HG03135 (cell line): ENCODE measurements at regions not wholly inside any gene's neighbourhood (a gene's known extent, or its start where the extent isn't known, plus 50 kb on each side); places are given as distances from the start of the nearest gene placed in this dataset.

Source experiments
- ATAC-seq: cut with Tn5 transposase; IDR thresholded peaks from one replicate; pipeline ENCODE4 v1.9.1; 2021; ENCODE audit warnings: mild to moderate bottlenecking, moderate library complexity; ENCODE audit not compliant: unreplicated experiment

DNA sequence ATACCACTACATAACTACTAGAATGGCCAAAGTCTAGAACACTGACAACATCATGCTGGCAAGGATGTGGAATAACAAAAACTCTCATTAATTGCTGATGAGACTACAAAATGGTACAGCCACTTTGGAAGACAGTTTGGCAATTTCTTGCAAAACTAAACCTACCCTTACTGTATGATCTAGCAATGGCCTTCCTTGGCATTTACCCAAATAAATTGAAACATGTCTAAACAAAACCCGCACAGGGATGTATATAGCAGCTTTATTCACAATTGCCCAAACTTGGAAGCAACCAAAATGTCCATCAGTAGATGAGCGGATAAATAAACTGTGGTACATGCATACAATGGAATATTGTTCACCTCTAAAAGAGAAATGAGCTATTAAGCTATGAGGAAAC is 87.9 kb upstream of the SLC24A5 start:
- ATAC-seq, result no peak

DNA sequence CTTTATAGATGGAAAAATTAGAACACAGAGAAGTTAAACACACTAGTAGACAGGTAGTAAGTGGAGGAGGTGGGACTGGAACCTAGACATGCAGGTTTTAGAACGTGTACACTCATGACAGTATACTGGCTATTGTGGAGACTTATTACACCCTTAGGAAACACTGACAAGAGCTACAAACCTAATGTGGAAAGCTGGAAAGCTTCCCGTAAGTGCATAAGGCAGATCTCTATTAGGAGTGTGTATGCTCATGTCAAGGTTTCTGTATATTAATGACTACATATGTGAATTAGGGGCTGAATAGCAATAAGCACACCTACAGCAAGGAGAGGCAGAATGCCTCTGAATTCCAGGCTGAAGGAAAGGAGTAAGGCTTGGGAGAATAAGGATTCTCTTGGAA is 82.6 kb upstream of the SLC24A5 start:
- no peak for ATAC-seq

DNA sequence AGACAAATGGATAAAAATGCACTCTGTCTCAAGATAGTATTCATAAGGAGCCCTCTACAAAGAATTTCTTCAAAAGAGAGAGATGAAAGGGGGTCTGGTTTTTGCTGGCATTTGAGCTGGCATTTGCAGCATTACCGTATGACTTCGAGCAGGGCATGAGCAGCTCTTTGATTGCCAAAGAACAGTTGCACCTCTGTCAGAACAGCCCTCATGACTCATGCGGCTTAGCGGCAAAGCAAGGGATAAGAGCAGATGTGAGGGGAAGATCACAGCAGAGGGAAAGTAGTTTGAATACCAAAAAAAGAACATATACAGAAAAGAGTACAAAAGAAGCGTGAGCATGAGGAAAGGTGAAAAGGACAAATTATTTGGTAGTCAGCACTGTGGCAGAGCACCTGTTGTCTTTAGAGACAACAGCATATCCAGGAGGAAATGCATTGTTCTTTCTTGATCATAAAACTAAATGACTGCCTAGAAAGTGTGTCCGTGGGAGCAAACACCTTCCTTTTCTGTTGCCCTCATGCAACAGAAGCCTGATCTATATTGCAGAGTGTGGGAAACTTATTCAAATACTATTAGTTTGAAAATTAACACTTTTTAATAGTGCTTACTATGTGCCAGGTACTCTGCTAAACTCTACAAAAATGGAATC is 80.5 kb upstream of the SLC24A5 start:
- no peak for ATAC-seq

DNA sequence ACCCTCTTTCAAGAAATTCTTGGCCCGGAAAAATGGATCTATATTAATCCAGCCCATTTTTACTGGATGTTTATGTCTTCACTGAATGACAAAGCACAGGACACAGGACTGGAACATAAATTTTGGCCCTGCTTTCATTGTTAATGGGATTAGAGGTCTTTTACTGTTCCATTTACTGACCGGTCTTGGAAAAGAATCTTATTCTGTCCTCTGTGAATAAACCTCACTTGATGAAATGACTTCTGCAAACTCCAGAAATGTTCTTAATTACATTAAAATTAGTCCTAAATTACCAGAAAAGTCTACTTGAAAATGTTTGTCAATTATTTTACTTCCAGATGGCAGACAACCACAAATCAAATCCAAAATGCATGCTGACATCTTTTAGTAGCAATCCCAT is 79.3 kb upstream of the SLC24A5 start:
- ATAC-seq, result no peak

DNA sequence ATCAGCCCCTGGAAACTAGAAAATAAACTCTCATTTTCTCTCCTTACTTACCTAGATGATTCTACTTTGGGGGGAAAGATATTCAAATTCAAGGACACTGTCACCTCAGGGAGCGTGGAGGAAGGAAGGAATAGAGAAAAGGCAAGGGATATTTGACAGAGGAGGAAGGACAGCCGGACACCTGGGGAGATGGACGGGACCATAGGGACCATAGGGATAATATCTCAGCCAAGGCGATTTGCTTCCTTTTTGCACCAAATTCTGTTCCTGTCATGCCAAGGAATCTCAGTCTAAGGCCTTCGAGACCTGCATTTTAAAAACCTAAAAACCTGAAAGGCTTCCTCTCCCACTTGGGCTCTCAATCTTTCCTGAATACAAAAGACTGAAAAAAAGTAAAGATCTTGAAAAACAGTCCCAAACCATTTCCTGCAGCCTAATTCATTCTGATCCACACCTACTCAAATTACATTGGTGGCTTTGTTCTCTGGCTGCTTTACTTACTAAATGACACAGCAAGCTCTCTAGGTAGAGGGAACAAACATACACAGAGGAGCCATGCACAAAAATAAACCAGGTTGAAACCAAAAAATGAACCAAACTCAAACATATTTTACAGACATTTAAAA is 73.9 kb upstream of the SLC24A5 start:
- ATAC-seq, result no peak

DNA sequence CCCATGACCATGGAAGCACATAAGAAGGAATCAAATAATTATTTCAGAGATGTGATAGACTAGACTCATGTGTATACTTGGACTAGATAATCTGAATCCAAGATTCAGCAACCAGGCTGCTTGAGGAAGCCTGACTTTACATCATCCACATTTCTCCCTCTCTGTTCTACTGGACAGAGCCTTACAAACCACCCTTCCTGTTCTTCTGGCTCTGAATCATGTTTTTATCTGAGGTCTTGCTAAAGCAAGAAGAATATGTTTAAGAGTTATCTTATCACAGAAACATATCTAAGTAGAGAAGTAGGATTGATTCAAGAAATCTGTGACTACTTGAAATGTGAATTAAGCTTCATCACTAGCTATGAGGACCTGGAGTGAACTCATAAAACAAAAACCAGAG is 71.1 kb upstream of the SLC24A5 start:
- no peak for ATAC-seq

DNA sequence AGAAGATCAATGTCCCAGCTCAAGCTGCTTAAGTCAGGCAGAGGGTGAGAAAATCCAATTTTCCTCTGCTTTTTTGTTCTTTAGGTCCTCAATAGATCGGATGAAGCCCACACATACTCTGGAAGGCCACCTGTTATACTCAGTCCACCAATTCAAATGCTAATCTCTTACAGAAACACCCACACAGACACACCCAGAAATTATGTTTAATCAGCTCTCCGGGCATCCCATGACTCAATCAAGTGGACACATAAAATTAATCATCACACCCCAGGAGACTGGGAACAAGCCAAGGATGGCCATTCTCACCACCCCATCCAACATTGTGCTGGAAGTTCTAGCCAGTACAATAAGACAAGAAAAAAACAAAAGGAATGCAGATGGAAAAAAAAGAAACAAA is 67.8 kb upstream of the SLC24A5 start:
- ATAC-seq, result no peak

DNA sequence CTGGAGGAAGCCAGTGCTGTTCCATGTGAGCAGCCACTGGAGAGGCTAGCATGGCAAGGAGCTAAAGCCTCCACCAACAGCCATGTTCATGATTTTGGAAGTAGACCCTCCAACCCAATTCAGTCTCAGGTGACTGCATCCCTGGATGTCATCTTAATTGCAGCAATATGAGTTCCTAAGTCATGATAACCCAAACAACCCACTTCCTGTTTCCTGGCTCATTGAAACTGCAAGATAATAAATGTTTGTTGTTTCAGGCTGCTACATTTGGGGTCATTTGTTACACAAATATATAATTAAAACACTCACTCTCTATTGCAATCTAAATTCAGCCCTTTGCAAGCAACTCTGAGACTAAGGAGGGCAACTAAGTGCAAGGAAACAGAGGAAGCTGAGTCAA is 62.4 kb upstream of the SLC24A5 start:
- ATAC-seq, result no peak

DNA sequence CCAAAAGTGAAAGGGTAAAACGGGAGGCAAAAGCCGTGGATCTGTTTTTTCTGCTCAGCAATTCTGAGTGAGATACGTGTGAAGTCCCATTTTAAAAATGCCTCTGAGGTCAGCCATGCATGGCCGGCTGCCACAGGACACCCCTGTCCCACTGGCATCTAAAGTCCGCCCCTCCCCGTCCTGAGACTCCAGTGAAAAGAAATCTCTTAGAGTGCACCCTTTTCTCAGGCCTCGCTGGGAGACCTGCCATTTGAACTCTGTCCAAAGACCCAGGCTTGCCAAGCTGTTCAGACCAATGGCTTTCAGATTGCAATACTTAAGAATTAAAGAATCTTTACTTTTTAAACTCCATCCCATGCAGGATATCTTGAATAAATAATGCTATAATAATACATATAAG is 61.0 kb upstream of the SLC24A5 start:
- no peak for ATAC-seq

DNA sequence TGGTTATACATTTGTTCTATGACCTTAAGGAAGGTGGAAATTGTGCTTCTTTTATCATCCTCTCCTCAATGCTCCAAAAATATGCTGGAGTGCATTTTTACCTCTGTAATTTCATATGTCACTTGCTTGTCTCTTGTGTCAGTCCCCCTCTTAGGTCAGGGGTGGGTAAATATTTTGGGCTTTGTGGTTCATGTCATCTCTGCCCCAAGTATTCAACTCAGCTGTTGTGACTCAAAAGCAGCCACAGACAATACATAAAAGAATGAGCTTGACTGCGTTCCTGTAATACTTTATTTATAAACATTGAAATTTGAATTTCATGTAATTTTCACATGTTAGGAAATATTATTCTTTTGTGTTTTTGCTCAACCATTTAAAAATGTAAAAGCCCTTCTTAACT is 60.4 kb upstream of the SLC24A5 start:
- no peak for ATAC-seq

DNA sequence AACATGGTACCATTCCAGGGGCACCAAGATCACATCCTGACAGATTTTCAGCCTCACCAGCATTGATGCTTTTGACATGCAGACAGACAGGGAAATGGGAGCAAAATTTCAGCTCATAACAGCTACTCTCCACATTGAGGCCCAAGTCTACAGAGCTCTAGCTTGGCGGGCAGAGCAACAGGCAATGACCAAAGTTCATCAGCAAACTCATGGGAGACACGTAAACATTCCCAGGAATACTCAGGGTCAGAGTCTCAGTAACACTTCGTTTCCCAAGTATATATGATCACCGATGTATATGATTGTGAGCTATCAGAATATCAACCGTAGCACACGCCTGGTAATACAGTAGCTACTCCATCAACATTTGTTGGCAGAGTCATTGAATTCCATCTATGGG is 59.2 kb upstream of the SLC24A5 start:
- no peak for ATAC-seq

DNA sequence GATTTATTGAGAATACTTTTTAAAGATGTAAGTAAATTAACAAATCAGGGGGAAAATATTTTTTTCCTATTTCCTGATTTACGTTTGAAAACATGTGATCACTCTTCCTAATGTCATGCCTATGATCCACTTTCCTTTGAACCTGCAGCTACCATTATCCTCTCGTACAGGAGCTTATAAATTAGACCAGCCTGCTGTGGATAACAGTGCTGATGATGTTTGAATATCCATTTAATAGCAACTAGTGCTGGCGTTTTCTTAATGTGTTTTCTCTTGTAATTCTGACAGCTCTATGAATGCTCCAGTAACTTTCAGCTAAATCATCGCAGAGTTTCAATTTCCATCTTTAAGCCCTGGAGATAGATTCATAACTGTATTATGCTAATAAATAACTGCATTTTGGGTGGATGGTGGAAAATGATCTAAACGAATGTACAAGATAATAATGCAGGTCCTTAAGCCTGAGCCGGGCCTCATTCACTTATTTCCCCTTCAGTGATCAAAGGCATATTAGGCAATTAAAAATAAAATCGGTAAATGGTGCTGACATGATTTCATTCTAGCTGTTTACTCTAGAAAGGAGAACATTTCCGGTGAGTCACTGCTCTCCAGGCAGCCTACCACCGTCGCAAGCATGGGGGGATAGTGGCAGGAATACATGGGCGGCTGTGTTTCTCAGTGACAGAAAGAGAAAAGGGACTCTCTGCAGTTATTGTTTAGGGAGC is 58.5 kb upstream of the SLC24A5 start:
- no peak for ATAC-seq

DNA sequence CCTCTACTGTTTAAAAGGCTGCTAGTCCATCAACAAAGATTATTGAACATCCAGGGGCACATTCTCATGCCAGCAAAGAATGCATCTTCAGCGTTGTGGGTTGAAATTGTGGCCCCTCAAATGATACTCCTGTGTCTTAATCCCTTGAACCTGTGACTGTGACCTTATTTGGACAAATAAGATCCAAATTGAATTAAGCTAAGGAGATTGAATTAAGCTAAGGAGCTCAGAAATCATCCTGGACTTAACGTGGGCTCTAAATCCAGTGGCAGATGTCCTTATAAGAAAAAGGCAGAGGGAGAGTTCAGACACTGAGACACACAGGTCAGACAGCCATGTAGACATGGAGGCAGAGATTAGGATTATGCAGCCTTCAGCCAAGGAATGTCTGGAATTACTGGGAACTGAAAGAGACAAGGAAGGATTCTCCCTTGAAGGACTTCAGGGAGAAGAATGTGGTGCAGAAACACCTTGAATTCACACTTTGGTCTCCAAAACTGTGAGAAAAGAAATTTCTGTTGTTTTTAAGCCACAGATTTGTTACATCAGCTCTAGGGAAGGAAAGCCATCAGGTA is 57.3 kb upstream of the SLC24A5 start:
- ATAC-seq, result no peak

DNA sequence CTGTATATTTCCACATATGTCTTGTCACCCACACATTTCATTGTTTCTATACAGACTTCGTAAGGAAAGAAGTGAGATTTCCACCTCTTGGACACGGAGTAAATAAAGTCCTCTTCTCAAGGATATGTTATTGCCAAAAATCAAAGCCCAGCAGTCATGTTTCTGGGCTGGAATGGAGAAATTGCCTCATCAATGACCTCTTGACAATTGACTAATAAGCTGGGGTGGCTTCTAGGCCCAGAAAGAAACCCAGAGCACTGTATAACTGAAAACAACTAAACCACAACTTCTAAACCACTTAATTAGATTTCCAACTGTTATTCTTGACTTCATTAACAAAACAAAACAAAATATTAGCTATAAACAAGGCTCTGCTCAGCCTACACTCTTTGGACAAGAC is 56.4 kb upstream of the SLC24A5 start:
- no peak for ATAC-seq

DNA sequence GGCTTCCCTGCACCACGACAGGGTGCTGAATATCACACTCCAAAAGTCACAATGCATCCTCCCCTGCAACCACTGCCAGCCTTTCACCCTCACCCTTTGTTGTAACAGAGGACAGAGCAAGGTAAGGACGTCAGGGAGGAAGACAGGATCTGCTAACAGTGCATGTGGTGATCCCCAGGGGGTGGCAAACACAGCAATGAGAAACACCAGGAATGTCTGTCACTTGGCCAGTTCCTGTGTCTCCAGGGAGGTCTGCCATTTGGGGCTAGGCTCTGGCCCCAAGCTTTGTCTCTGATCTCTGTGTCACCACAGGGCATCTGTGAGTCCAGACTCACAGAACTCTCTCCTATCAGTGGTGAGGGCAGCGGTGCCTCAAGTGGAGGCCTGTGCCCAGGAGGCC is 54.3 kb upstream of the SLC24A5 start:
- no peak for ATAC-seq
